Right ventricle myocardium inferior (tissue), 1 donor: ENCODE measurements at regions not wholly inside any gene's neighbourhood (a gene's known extent, or its start where the extent isn't known, plus 50 kb on each side); places are given as distances from the start of the nearest gene placed in this dataset.
"Not testable (repeated sequence)": the region's sequence is repeated elsewhere in the genome, so short reads cannot be mapped to it uniquely, and the experiment has no call there.

Experiments
- ATAC-seq: fragments of 200-7000 bp; cut with Tn5 transposase; one replicate; pipeline ENCODE4 v1.9.1; 2020; ENCODE audit warnings: mild to moderate bottlenecking, moderate library complexity
- DNase-seq: peaks from one replicate; pipeline ENCODE4 v3.0.0; 2021; ENCODE audit errors: missing footprints
- intact Hi-C: fragments of 100-400 bp; cut with DNase I; formaldehyde crosslinking; loops from one replicate; pipeline ENCODE4 v1.11.0; 2022
- donor health status: DM: no; HTN: yes; CAD: no; lungs with severe emphysema.

GRCh38 chr1:213604477-213604876 is 383.3 kb upstream of the PROX1 start:
- ATAC-seq (no peak), DNase-seq (no peak)
- intact Hi-C loops: no loop called here

GRCh38 chr1:213605732-213606131 is 382.0 kb upstream of the PROX1 start:
- intact Hi-C loops: no loop called here
- DNase-seq (no peak), ATAC-seq (no peak)

- DNase-seq: no peak
- ATAC-seq: peak; percentile 68
- intact Hi-C loops: no loop called here
Observed at GRCh38 chr1:213606252-213606820, 381.4 kb upstream of the PROX1 start.

- intact Hi-C loops: no loop called here
- DNase-seq: no peak
- no peak for ATAC-seq
Observed at GRCh38 chr1:213613549-213613948, 374.2 kb upstream of the PROX1 start.

- intact Hi-C loops: no loop called here
- no peak for DNase-seq
- ATAC-seq: no peak
Observed at GRCh38 chr1:213615226-213615916, 372.4 kb upstream of the PROX1 start.

GRCh38 chr1:213617133-213617532 is 370.6 kb upstream of the PROX1 start:
- no peak for ATAC-seq
- intact Hi-C loops: no loop called here
- DNase-seq: no peak

GRCh38 chr1:213618094-213618493 is 369.7 kb upstream of the PROX1 start:
- no peak for ATAC-seq
- no peak for DNase-seq
- intact Hi-C loops: no loop called here

- no peak for ATAC-seq
- DNase-seq: no peak
- intact Hi-C loops: no loop called here
Observed at GRCh38 chr1:213619026-213619425, 368.7 kb upstream of the PROX1 start.

- no peak for ATAC-seq
- DNase-seq: no peak
- intact Hi-C loops: no loop called here
Observed at GRCh38 chr1:213621077-213621476, 366.7 kb upstream of the PROX1 start.

- intact Hi-C loops: no loop called here
- DNase-seq: no peak
- no peak for ATAC-seq
Observed at GRCh38 chr1:213622365-213623063, 365.3 kb upstream of the PROX1 start.

GRCh38 chr1:213623064-213623581 is 364.6 kb upstream of the PROX1 start:
- ATAC-seq (no peak), DNase-seq (no peak)
- intact Hi-C loops: no loop called here

GRCh38 chr1:213623862-213624261 is 363.9 kb upstream of the PROX1 start:
- DNase-seq (no peak), ATAC-seq (no peak)
- intact Hi-C loops: no loop called here

- intact Hi-C loops, ATAC-seq, DNase-seq: not testable (repeated sequence)
Observed at GRCh38 chr1:213636778-213637177, 351.0 kb upstream of the PROX1 start.

GRCh38 chr1:213641312-213641711 is 346.5 kb upstream of the PROX1 start:
- DNase-seq (no peak), ATAC-seq (no peak)
- intact Hi-C loops: no loop called here

GRCh38 chr1:213643360-213643759 is 344.4 kb upstream of the PROX1 start:
- DNase-seq (no peak), ATAC-seq (no peak)
- intact Hi-C loops: no loop called here

- intact Hi-C loops: no loop called here
- ATAC-seq: no peak
- DNase-seq: no peak
Observed at GRCh38 chr1:213647864-213648650, 339.7 kb upstream of the PROX1 start.

GRCh38 chr1:213649373-213649772 is 338.4 kb upstream of the PROX1 start:
- no peak for DNase-seq
- intact Hi-C loops: no loop called here
- no peak for ATAC-seq

GRCh38 chr1:213650603-213651002 is 337.2 kb upstream of the PROX1 start:
- ATAC-seq: no peak
- intact Hi-C loops: no loop called here
- no peak for DNase-seq

- no peak for ATAC-seq
- intact Hi-C loops: no loop called here
- no peak for DNase-seq
Observed at GRCh38 chr1:213651077-213651476, 336.7 kb upstream of the PROX1 start.
